ENCODE measurements at regions not wholly inside any gene's neighbourhood (a gene's known extent, or its start where the extent isn't known, plus 50 kb on each side); places are given as distances from the start of the nearest gene placed in this dataset.

DNA sequence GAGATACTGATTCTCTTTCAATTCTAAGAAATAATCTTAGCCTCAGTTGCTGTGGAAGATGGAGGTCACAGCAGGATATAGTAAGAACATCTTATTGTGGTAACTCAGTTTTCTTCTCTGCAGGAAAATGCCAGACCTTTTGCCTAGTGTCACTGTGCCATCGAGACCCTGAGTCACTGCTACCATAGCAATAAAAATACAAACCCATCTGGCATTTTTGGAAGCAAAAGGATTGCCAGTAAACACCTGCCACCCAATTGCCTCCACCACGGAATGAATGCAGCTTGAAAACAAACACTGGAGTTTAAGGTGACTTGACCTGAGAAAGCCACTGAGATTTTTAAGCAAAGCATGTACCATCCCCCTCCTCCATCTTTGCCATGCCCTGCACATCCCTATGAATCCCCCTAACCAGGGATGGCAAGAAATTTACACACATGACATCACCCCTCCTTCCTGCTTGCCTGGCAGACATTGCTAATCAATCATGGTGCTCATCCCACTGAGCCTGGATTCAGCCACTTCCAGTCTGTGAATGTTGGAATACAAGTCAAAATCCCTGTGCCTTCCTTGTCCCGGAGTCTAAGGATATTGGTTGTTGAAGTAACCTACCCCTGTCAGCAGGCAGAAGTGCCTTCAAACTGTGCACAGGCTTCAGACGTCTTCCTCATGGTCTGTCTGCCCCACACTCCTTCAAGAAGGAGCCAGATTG lies 59.6 kb upstream of the MAMLD1 start:
- H3K27ac Mint-ChIP-seq (ENCODE audit: low read depth, unreplicated experiment): no peak overlapping the region
- H3K9me3 Mint-ChIP-seq (ENCODE audit: unreplicated experiment): no peaks in the 10 kb centered on the region
- ChIA-PET CTCF (interaction anchor here (0.7 kb wide), 1 partner anchor 87 kb away, joined by 3 read pairs; no protein-coding TSS in a partner anchor), POLR2A (no interaction called here)
- TF ChIP-seq, protein P1, sequence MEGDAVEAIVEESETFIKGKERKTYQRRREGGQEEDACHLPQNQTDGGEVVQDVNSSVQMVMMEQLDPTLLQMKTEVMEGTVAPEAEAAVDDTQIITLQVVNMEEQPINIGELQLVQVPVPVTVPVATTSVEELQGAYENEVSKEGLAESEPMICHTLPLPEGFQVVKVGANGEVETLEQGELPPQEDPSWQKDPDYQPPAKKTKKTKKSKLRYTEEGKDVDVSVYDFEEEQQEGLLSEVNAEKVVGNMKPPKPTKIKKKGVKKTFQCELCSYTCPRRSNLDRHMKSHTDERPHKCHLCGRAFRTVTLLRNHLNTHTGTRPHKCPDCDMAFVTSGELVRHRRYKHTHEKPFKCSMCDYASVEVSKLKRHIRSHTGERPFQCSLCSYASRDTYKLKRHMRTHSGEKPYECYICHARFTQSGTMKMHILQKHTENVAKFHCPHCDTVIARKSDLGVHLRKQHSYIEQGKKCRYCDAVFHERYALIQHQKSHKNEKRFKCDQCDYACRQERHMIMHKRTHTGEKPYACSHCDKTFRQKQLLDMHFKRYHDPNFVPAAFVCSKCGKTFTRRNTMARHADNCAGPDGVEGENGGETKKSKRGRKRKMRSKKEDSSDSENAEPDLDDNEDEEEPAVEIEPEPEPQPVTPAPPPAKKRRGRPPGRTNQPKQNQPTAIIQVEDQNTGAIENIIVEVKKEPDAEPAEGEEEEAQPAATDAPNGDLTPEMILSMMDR (IDR thresholded peaks at IDR 0.05; ENCODE audit: unreplicated experiment): no peak
- no peaks in the 10 kb centered on the region for H3K36me3 Mint-ChIP-seq (ENCODE audit: insufficient read depth, unreplicated experiment)
- DNase-seq (ENCODE audit: unreplicated experiment): no peak
- no peaks in the 10 kb centered on the region for H3K4me1 Mint-ChIP-seq (ENCODE audit: insufficient read depth, unreplicated experiment)
- no peaks in the 10 kb centered on the region for H3K27me3 Mint-ChIP-seq (ENCODE audit: insufficient read depth, unreplicated experiment)
- intact Hi-C loops (cut with micrococcal nuclease): no loop called here
- no peak overlapping the region for H3K4me3 Mint-ChIP-seq (ENCODE audit: unreplicated experiment)
- no TSS peak for BruUV-seq (replicated peaks)

DNA sequence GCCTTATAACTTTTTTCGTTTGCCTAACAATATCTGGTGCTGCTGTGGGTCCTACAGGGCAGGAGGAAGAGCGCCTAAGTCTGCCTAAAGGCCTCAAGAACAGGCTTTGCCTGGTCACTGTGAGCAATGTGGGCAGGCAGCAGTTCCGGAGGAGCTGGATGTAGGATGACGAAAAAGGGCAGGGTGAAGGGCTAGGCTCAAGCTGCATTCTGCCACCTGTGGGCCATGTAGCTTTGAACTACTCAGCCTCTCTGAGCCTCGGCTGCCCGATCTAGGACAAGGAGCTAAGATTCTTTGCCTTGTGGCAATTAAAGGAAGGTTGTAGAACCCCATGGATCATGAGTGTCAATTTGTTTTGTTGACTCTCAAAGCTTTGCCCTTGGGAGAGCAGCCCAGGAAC lies 57.1 kb upstream of the MAMLD1 start:
- TF ChIP-seq, protein P1 (IDR thresholded peaks at IDR 0.05; ENCODE audit: unreplicated experiment): no peak
- intact Hi-C loops (cut with micrococcal nuclease): no loop called here
- no peak overlapping the region for H3K4me3 Mint-ChIP-seq (ENCODE audit: unreplicated experiment)
- CTCF ChIA-PET: interaction anchor here (0.6 kb wide), 1 partner anchor 199 kb away, joined by 4 read pairs; no protein-coding TSS in a partner anchor
- no TSS peak for BruUV-seq (replicated peaks)
- no peaks in the 10 kb centered on the region for H3K27me3 Mint-ChIP-seq (ENCODE audit: insufficient read depth, unreplicated experiment)
- no peaks in the 10 kb centered on the region for H3K4me1 Mint-ChIP-seq (ENCODE audit: insufficient read depth, unreplicated experiment)
- H3K9me3 Mint-ChIP-seq (ENCODE audit: unreplicated experiment): no peaks in the 10 kb centered on the region
- POLR2A ChIA-PET: no interaction called here
- no peak overlapping the region for H3K27ac Mint-ChIP-seq (ENCODE audit: low read depth, unreplicated experiment)
- DNase-seq (ENCODE audit: unreplicated experiment): no peak
- H3K36me3 Mint-ChIP-seq (ENCODE audit: insufficient read depth, unreplicated experiment): no peaks in the 10 kb centered on the region

DNA sequence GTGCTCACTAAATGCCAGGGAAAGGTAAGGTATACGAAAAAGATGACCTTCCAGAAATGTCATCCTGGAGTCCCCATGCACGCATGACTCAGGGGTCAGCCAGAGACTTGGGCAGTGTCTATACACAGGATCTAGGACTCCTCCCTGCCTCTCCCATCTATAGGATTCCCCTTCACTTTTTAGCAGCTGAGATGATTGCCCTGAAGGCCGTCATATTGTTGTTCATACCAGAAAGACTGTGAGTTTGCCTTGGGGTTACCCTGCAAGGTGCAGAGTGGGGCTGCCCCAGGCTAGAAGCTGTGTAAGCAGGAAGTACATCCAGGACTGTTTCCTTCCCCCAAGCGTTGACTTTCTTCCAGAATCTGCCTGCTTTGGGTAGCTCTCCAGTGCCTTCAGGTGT lies 55.1 kb upstream of the MAMLD1 start:
- no peak overlapping the region for H3K27ac Mint-ChIP-seq (ENCODE audit: low read depth, unreplicated experiment)
- no peaks in the 10 kb centered on the region for H3K27me3 Mint-ChIP-seq (ENCODE audit: insufficient read depth, unreplicated experiment)
- H3K4me3 Mint-ChIP-seq (ENCODE audit: unreplicated experiment): no peak overlapping the region

DNA sequence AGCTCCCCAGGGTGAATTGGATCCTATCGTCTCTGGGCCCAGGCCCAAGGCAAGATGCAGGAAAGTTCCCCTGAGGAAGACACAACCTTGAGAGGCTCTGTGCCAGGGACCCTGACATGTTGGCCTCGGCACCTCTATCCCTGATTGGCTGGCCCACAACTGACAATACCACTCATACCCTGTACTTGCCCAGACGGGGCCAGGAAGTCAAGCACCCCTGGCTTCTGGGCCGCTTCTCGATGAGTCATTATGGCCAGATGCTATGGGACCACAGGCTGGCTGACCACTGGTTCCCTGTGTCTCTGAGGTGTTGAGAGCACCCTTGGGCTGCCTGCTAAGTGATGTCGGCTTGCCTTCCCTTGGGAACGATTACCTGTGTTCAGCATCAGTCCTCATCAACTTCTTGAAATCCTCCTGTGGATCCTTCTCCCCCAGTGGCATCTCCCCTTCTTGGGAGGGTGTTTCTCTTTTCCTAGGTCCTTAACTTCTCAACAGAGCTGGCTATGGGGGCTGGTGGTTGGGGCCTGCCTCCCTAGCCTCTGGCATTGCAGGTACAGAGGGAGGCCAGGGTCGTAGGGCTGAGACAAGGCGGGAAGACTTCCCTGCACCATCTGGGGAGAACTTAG lies 54.5 kb upstream of the MAMLD1 start:
- H3K36me3 Mint-ChIP-seq (ENCODE audit: insufficient read depth, unreplicated experiment): no peaks in the 10 kb centered on the region
- no peaks in the 10 kb centered on the region for H3K27me3 Mint-ChIP-seq (ENCODE audit: insufficient read depth, unreplicated experiment)
- TF ChIP-seq, protein P1 (IDR thresholded peaks at IDR 0.05; ENCODE audit: unreplicated experiment): no peak
- no peak for DNase-seq (ENCODE audit: unreplicated experiment)
- intact Hi-C loops (cut with micrococcal nuclease): no loop called here
- no peaks in the 10 kb centered on the region for H3K4me1 Mint-ChIP-seq (ENCODE audit: insufficient read depth, unreplicated experiment)
- H3K9me3 Mint-ChIP-seq (ENCODE audit: unreplicated experiment): no peaks in the 10 kb centered on the region
- ChIA-PET CTCF (no interaction called here), POLR2A (no interaction called here)
- no peak overlapping the region for H3K4me3 Mint-ChIP-seq (ENCODE audit: unreplicated experiment)
- BruUV-seq (replicated peaks): no TSS peak
- H3K27ac Mint-ChIP-seq (ENCODE audit: low read depth, unreplicated experiment): no peak overlapping the region

More for the DNA sequence above, 55.1 kb upstream of the MAMLD1 start:
- no peaks in the 10 kb centered on the region for H3K9me3 Mint-ChIP-seq (ENCODE audit: unreplicated experiment)
- no peaks in the 10 kb centered on the region for H3K4me1 Mint-ChIP-seq (ENCODE audit: insufficient read depth, unreplicated experiment)
- BruUV-seq (replicated peaks): no TSS peak
- no peak for DNase-seq (ENCODE audit: unreplicated experiment)
- ChIA-PET CTCF (no interaction called here), POLR2A (no interaction called here)
- TF ChIP-seq, protein P1 (IDR thresholded peaks at IDR 0.05; ENCODE audit: unreplicated experiment): no peak
- H3K36me3 Mint-ChIP-seq (ENCODE audit: insufficient read depth, unreplicated experiment): no peaks in the 10 kb centered on the region
- intact Hi-C loops (cut with micrococcal nuclease): no loop called here

All from MCF 10A (cell line).